Spinal cord (tissue), 9 donors: ENCODE measurements at regions not wholly inside any gene's neighbourhood (a gene's known extent, or its start where the extent isn't known, plus 50 kb on each side); places are given as distances from the start of the nearest gene placed in this dataset.

ENCODE experiments used
- DNase-seq, 6 donors: peaks; one replicate each; pipeline versions ENCODE4 v3.0.0 to v3.0.0-alpha.2; 2013 to 2015; ENCODE audit warnings: low spot score in 6 of 6, low read depth in 4 of 6
- H3K27ac ChIP-seq: one replicate; pipeline ENCODE4 v1.5.1; 2013; ENCODE audit warnings: low read depth, low read length, control low read depth
- H3K27me3 ChIP-seq: one replicate; pipeline ENCODE4 v1.6.1; 2013; ENCODE audit warnings: low read length; ENCODE audit not compliant: control insufficient read depth, insufficient read depth
- H3K36me3 ChIP-seq: one replicate; pipeline ENCODE4 v1.6.1; 2013; ENCODE audit warnings: low read length; ENCODE audit not compliant: control insufficient read depth, insufficient read depth
- H3K4me1 ChIP-seq: one replicate; pipeline ENCODE4 v1.6.1; 2013; ENCODE audit warnings: low read length; ENCODE audit not compliant: control insufficient read depth, insufficient read depth
- H3K4me3 ChIP-seq: one replicate; pipeline ENCODE4 v1.5.1; 2013; ENCODE audit warnings: low read depth, low read length, control low read depth
- H3K9me3 ChIP-seq: one replicate; pipeline ENCODE4 v1.6.1; 2013; ENCODE audit warnings: low read length; ENCODE audit not compliant: control insufficient read depth, insufficient read depth
- WGBS: methylation state at CpG from one replicate; pipeline ENCODE4 v1.1.5; 2013; ENCODE audit warnings: missing lambda C conversion rate; ENCODE audit not compliant: insufficient coverage; 5-methylcytosine and 5-hydroxymethylcytosine counted together
- donor health status: healthy.

GRCh38 chr2:219706823-219707281, 79.4 kb downstream of the SLC4A3 start:
- Histone ChIP-seq H3K27me3 (no peaks in the 10 kb centered on the region), H3K4me3 (no peak overlapping the region), H3K27ac (no peak overlapping the region), H3K9me3 (no peaks in the 10 kb centered on the region), H3K36me3 (no peaks in the 10 kb centered on the region), H3K4me1 (peaks cover 6% of the 10 kb centered on the region)
- WGBS: 100% methylated on average over 4 of the region's 4 CpGs
- no peak for DNase-seq

GRCh38 chr2:219707496-219708285, 80.3 kb downstream of the SLC4A3 start:
- Histone ChIP-seq H3K9me3 (no peaks in the 10 kb centered on the region), H3K4me1 (peaks cover 4% of the 10 kb centered on the region), H3K36me3 (no peaks in the 10 kb centered on the region), H3K4me3 (no peak overlapping the region), H3K27ac (no peak overlapping the region), H3K27me3 (no peaks in the 10 kb centered on the region)
- DNase-seq: peak in 1 of 6 donors; percentile 59
- 91% methylated on average over 4 of the region's 4 CpGs for WGBS

- DNase-seq: no peak
- H3K4me1 ChIP-seq: peaks cover 4% of the 10 kb centered on the region
- no peaks in the 10 kb centered on the region for H3K27me3 ChIP-seq
- no peak overlapping the region for H3K27ac ChIP-seq
- WGBS: 63% methylated on average over 1 of the region's 2 CpGs
- H3K36me3 ChIP-seq: no peaks in the 10 kb centered on the region
- H3K4me3 ChIP-seq: no peak overlapping the region
- H3K9me3 ChIP-seq: no peaks in the 10 kb centered on the region
Measured at GRCh38 chr2:219709331-219709761, 81.9 kb downstream of the SLC4A3 start.

GRCh38 chr2:219713110-219713509, 85.7 kb downstream of the SLC4A3 start:
- peak in 1 of 6 donors; percentile 52 for DNase-seq
- H3K9me3 ChIP-seq: no peaks in the 10 kb centered on the region
- H3K27ac ChIP-seq: no peak overlapping the region
- WGBS: 73% methylated on average over 1 of the region's 1 CpG
- no peaks in the 10 kb centered on the region for H3K27me3 ChIP-seq
- H3K4me3 ChIP-seq: no peak overlapping the region
- H3K36me3 ChIP-seq: no peaks in the 10 kb centered on the region
- no peaks in the 10 kb centered on the region for H3K4me1 ChIP-seq

- Histone ChIP-seq H3K27me3 (no peaks in the 10 kb centered on the region), H3K9me3 (no peaks in the 10 kb centered on the region), H3K36me3 (no peaks in the 10 kb centered on the region), H3K4me3 (no peak overlapping the region), H3K4me1 (no peaks in the 10 kb centered on the region), H3K27ac (no peak overlapping the region)
- WGBS: 88% methylated on average over 1 of the region's 1 CpG
- peak in 1 of 6 donors; percentile 78 for DNase-seq
Measured at GRCh38 chr2:219714681-219715400, 87.4 kb downstream of the SLC4A3 start.

GRCh38 chr2:219718066-219718465, 90.6 kb downstream of the SLC4A3 start:
- H3K27ac ChIP-seq: no peak overlapping the region
- H3K4me3 ChIP-seq: no peak overlapping the region
- H3K36me3 ChIP-seq: no peaks in the 10 kb centered on the region
- no peaks in the 10 kb centered on the region for H3K27me3 ChIP-seq
- no CpG with 5 or more reads among the region's 3 CpGs for WGBS
- no peaks in the 10 kb centered on the region for H3K4me1 ChIP-seq
- no peak for DNase-seq
- no peaks in the 10 kb centered on the region for H3K9me3 ChIP-seq

GRCh38 chr2:219719521-219719920, 92.1 kb downstream of the SLC4A3 start:
- WGBS: 94% methylated on average over 3 of the region's 4 CpGs
- Histone ChIP-seq H3K4me1 (no peaks in the 10 kb centered on the region), H3K36me3 (no peaks in the 10 kb centered on the region), H3K4me3 (no peak overlapping the region), H3K9me3 (no peaks in the 10 kb centered on the region), H3K27ac (no peak overlapping the region), H3K27me3 (no peaks in the 10 kb centered on the region)
- no peak for DNase-seq

GRCh38 chr2:219720956-219721355, 93.5 kb downstream of the SLC4A3 start:
- Histone ChIP-seq H3K36me3 (no peaks in the 10 kb centered on the region), H3K4me3 (no peak overlapping the region), H3K27me3 (no peaks in the 10 kb centered on the region), H3K9me3 (no peaks in the 10 kb centered on the region), H3K4me1 (no peaks in the 10 kb centered on the region), H3K27ac (no peak overlapping the region)
- DNase-seq: no peak
- WGBS: no CpG with 5 or more reads among the region's 6 CpGs

GRCh38 chr2:219722276-219722879, 94.9 kb downstream of the SLC4A3 start:
- WGBS: 69% methylated on average over 6 of the region's 10 CpGs
- H3K36me3 ChIP-seq: no peaks in the 10 kb centered on the region
- no peaks in the 10 kb centered on the region for H3K27me3 ChIP-seq
- H3K9me3 ChIP-seq: no peaks in the 10 kb centered on the region
- H3K4me1 ChIP-seq: no peaks in the 10 kb centered on the region
- no peak overlapping the region for H3K27ac ChIP-seq
- no peak overlapping the region for H3K4me3 ChIP-seq
- peak in 1 of 6 donors; percentile 16 for DNase-seq
